ENCODE measurements at regions not wholly inside any gene's neighbourhood (a gene's known extent, or its start where the extent isn't known, plus 50 kb on each side); places are given as distances from the start of the nearest gene placed in this dataset.
"Not testable (repeated sequence)": the region's sequence is repeated elsewhere in the genome, so short reads cannot be mapped to it uniquely, and the experiment has no call there.

GRCh38 chr4:103415801-103416200 lies 217.7 kb upstream of the CENPE start:
- peak; percentile 69 for DNase-seq (ENCODE audit: low spot score)

GRCh38 chr4:103412646-103413045 lies 214.5 kb upstream of the CENPE start:
- DNase-seq (ENCODE audit: low spot score) = not testable (repeated sequence)

GRCh38 chr4:103410386-103410785 lies 212.2 kb upstream of the CENPE start:
- no peak for DNase-seq (ENCODE audit: low spot score)

- no peak for DNase-seq (ENCODE audit: low spot score)
These were observed 207.3 kb upstream of the CENPE start for GRCh38 chr4:103405415-103405814.

- no peak for DNase-seq (ENCODE audit: low spot score)
These were observed 205.5 kb upstream of the CENPE start for GRCh38 chr4:103403619-103404018.

- DNase-seq (ENCODE audit: low spot score) = no peak
These were observed 204.1 kb upstream of the CENPE start for GRCh38 chr4:103402198-103402597.

GRCh38 chr4:103400405-103400804 lies 202.3 kb upstream of the CENPE start:
- peak; percentile 25 for DNase-seq (ENCODE audit: low spot score)

- DNase-seq (ENCODE audit: low spot score) = no peak
These were observed 199.4 kb upstream of the CENPE start for GRCh38 chr4:103397541-103397940.

- DNase-seq (ENCODE audit: low spot score) = not testable (repeated sequence)
These were observed 189.4 kb upstream of the CENPE start for GRCh38 chr4:103387508-103388011.

GRCh38 chr4:103385565-103385964 lies 187.4 kb upstream of the CENPE start:
- DNase-seq (ENCODE audit: low spot score) = not testable (repeated sequence)

GRCh38 chr4:103375278-103375677 lies 177.1 kb upstream of the CENPE start:
- no peak for DNase-seq (ENCODE audit: low spot score)

GRCh38 chr4:103374758-103375157 lies 176.6 kb upstream of the CENPE start:
- no peak for DNase-seq (ENCODE audit: low spot score)

GRCh38 chr4:103374306-103374705 lies 176.2 kb upstream of the CENPE start:
- DNase-seq (ENCODE audit: low spot score) = no peak

- DNase-seq (ENCODE audit: low spot score) = no peak
These were observed 173.9 kb upstream of the CENPE start for GRCh38 chr4:103372002-103372558.

- DNase-seq (ENCODE audit: low spot score) = no peak
These were observed 172.2 kb upstream of the CENPE start for GRCh38 chr4:103370336-103370735.

GRCh38 chr4:103365285-103365684 lies 167.1 kb upstream of the CENPE start:
- DNase-seq (ENCODE audit: low spot score) = no peak

GRCh38 chr4:103364083-103364482 lies 165.9 kb upstream of the CENPE start:
- no peak for DNase-seq (ENCODE audit: low spot score)

GRCh38 chr4:103361926-103362325 lies 163.8 kb upstream of the CENPE start:
- no peak for DNase-seq (ENCODE audit: low spot score)

GRCh38 chr4:103359900-103360299 lies 161.8 kb upstream of the CENPE start:
- DNase-seq (ENCODE audit: low spot score) = no peak

GRCh38 chr4:103354006-103354405 lies 155.9 kb upstream of the CENPE start:
- no peak for DNase-seq (ENCODE audit: low spot score)

GRCh38 chr4:103329642-103330041 lies 131.5 kb upstream of the CENPE start:
- DNase-seq (ENCODE audit: low spot score) = no peak

GRCh38 chr4:103324811-103325210 lies 126.7 kb upstream of the CENPE start:
- no peak for DNase-seq (ENCODE audit: low spot score)

GRCh38 chr4:103318327-103318726 lies 120.2 kb upstream of the CENPE start:
- DNase-seq (ENCODE audit: low spot score) = no peak

GRCh38 chr4:103308248-103308561 lies 110.1 kb upstream of the CENPE start:
- no peak for DNase-seq (ENCODE audit: low spot score)

Data from SW480 (cell line).